22Rv1 (cell line): ENCODE measurements at regions not wholly inside any gene's neighbourhood (a gene's known extent, or its start where the extent isn't known, plus 50 kb on each side); places are given as distances from the start of the nearest gene placed in this dataset.

Source experiments
- CTCF ChIP-seq: fragments of 450-650 bp; IDR thresholded peaks from 2 replicates; pipeline ENCODE4 v1.5.1; 2017; ENCODE audit warnings: mild to moderate bottlenecking
- ZFX ChIP-seq: fragments of 450-650 bp; IDR thresholded peaks from 2 replicates; pipeline ENCODE4 v1.6.1; 2017; ENCODE audit warnings: antibody characterized with exemption, borderline replicate concordance

DNA sequence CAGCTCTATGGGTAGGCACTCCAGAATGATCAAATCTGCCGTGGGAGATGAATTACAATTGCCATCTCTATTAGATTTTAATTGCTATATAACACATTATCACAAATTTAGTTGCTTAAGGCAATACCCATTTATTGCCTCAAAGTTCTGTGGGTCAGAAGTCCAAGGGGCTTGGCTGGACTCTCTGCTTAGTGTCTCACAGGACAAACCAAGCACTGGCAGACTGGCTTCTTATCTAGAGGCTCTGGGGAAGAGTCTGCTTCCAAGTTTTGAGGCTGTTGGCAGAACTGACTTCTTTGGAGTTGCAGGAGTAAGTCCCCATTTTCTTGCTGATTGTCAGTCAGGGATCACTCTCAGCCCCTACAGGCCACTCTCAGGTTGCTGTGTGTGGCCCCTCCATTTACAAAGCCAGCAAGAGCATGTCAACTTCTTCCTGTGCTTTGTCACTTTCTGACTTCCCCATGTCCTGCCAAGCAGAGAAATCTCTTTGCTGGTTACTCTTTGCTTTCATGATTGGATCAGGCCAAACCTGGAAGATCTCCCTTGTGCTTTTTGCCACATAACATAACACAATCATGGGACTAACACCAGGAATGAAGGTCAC, 93.5 kb upstream of the PRICKLE2 start:
- TF ChIP-seq CTCF (no peak), ZFX (no peak)
